NAMALWA (cell line): ENCODE measurements at regions not wholly inside any gene's neighbourhood (a gene's known extent, or its start where the extent isn't known, plus 50 kb on each side); places are given as distances from the start of the nearest gene placed in this dataset.
"Not testable (repeated sequence)": the region's sequence is repeated elsewhere in the genome, so short reads cannot be mapped to it uniquely, and the experiment has no call there.

Experiments used
- DNase-seq: peaks from one replicate; pipeline ENCODE4 v3.0.0-alpha.2; 2015; ENCODE audit warnings: low spot score

- DNase-seq, result no peak
Observed at GRCh38 chr18:78271790-78272189, 707.8 kb upstream of the SALL3 start.

GRCh38 chr18:78273876-78274275 is 705.7 kb upstream of the SALL3 start:
- no peak for DNase-seq

GRCh38 chr18:78283425-78283824 is 696.2 kb upstream of the SALL3 start:
- not testable (repeated sequence) for DNase-seq

GRCh38 chr18:78292618-78293380 is 686.8 kb upstream of the SALL3 start:
- no peak for DNase-seq

- no peak for DNase-seq
Observed at GRCh38 chr18:78293540-78293939, 686.1 kb upstream of the SALL3 start.

GRCh38 chr18:78293940-78294541 is 685.6 kb upstream of the SALL3 start:
- DNase-seq, result no peak

GRCh38 chr18:78295262-78295661 is 684.4 kb upstream of the SALL3 start:
- no peak for DNase-seq

GRCh38 chr18:78296166-78296565 is 683.5 kb upstream of the SALL3 start:
- DNase-seq, result no peak

- no peak for DNase-seq
Observed at GRCh38 chr18:78297048-78297447, 682.6 kb upstream of the SALL3 start.

- DNase-seq, result no peak
Observed at GRCh38 chr18:78303519-78304191, 676.0 kb upstream of the SALL3 start.

GRCh38 chr18:78304192-78305164 is 675.1 kb upstream of the SALL3 start:
- no peak for DNase-seq

GRCh38 chr18:78305789-78306188 is 673.8 kb upstream of the SALL3 start:
- DNase-seq, result no peak

- no peak for DNase-seq
Observed at GRCh38 chr18:78309307-78309706, 670.3 kb upstream of the SALL3 start.

GRCh38 chr18:78309924-78310323 is 669.7 kb upstream of the SALL3 start:
- no peak for DNase-seq

GRCh38 chr18:78319264-78319663 is 660.4 kb upstream of the SALL3 start:
- no peak for DNase-seq

- DNase-seq, result no peak
Observed at GRCh38 chr18:78319961-78320360, 659.7 kb upstream of the SALL3 start.

GRCh38 chr18:78321402-78321801 is 658.2 kb upstream of the SALL3 start:
- DNase-seq, result no peak

GRCh38 chr18:78323453-78324197 is 656.0 kb upstream of the SALL3 start:
- DNase-seq, result no peak

GRCh38 chr18:78327643-78328042 is 652.0 kb upstream of the SALL3 start:
- DNase-seq, result no peak

GRCh38 chr18:78330766-78331165 is 648.9 kb upstream of the SALL3 start:
- DNase-seq, result no peak

GRCh38 chr18:78352910-78353309 is 626.7 kb upstream of the SALL3 start:
- DNase-seq, result no peak
